ENCODE measurements at regions not wholly inside any gene's neighbourhood (a gene's known extent, or its start where the extent isn't known, plus 50 kb on each side); places are given as distances from the start of the nearest gene placed in this dataset.

DNA sequence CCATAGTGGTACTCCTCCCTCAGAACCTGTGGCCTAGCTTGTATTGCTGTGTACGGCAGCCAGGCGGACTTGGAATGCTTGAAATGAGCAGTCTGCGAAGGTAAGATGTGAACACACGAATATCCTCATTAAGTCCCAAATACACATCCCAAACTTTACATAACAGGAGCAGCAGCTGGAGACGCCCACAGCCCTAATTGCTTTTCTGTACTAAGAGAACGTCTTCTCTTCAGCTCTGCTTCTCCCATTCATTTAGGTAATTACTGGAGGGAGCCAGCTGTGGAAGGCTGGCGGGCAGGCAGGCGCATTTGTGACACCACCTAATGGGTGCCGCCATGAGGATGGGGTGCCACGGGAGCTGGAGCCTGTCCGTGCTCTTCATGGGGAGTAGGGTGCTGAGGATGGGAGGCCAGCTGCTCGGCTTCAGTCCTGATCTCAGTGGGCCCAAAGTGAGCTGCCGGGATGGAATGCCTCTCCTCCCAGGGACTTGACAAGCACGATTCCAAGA, 66.6 kb upstream of the POU3F1 start:
- Histone ChIP-seq H3K36me3 (ENCODE audit: control insufficient read depth in 2 of 2, extremely low read depth in 1 of 2, insufficient read depth in 2 of 2, low read length in 2 of 2) (no peaks in the 10 kb centered on the region), H4K20me1 (replicated peaks; ENCODE audit: control insufficient read depth, extremely low read depth, insufficient read depth, low read length) (no peaks in the 10 kb centered on the region), H3K9me3 (replicated peaks; ENCODE audit: control insufficient read depth, insufficient read depth, low read length) (no peaks in the 10 kb centered on the region), H3K27ac (ENCODE audit: insufficient read depth, low read depth, low read length) (no peak overlapping the region), H3K4me1 (ENCODE audit: control insufficient read depth, extremely low read depth, insufficient read depth, low read length) (peaks cover 11% of the 10 kb centered on the region), H3K27me3 (ENCODE audit: control insufficient read depth in 2 of 2, insufficient read depth in 2 of 2, low read length in 2 of 2) (peaks cover 0 to 4% of the 10 kb centered on the region in 2 experiments), H3K4me2 (ENCODE audit: insufficient read depth, low read length) (no peak overlapping the region), H3K79me2 (ENCODE audit: control insufficient read depth, insufficient read depth, low read length) (no peaks in the 10 kb centered on the region), H3K4me3 (replicated peaks in 1 of 3; ENCODE audit: insufficient read depth in 1 of 3, low read depth in 1 of 3, low read length in 3 of 3) (no peak overlapping the region), H3K9ac (replicated peaks; ENCODE audit: extremely low read depth, insufficient read depth, low read length) (no peak overlapping the region), H3K9me1 (replicated peaks; ENCODE audit: control insufficient read depth, extremely low read depth, insufficient read depth, low read length) (no peaks in the 10 kb centered on the region), H2AFZ (ENCODE audit: low read depth, low read length) (no peak overlapping the region)
- no peak for FAIRE-seq
- CTCF ChIA-PET, result no interaction called here
- no peak for DNase-seq (ENCODE audit: low read depth, low spot score)
- intact Hi-C loops (cut with micrococcal nuclease) (loop anchor here (10.0 kb wide), 1 partner anchor 722 kb away; no protein-coding TSS in a partner anchor), dilution Hi-C loops (cut with MboI; ENCODE audit: extremely low pct_ligation_motif_present, low sequenced_read_pairs) (no loop called here)
- POLR2A ChIA-PET, result no interaction called here
- BruUV-seq (replicated peaks), result no TSS peak
- TF ChIP-seq, protein P1, sequence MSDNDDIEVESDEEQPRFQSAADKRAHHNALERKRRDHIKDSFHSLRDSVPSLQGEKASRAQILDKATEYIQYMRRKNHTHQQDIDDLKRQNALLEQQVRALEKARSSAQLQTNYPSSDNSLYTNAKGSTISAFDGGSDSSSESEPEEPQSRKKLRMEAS (IDR thresholded peaks at IDR 0.05; ENCODE audit: insufficient read depth, insufficient read length), result no peak
- TF ChIP-seq, protein P2, sequence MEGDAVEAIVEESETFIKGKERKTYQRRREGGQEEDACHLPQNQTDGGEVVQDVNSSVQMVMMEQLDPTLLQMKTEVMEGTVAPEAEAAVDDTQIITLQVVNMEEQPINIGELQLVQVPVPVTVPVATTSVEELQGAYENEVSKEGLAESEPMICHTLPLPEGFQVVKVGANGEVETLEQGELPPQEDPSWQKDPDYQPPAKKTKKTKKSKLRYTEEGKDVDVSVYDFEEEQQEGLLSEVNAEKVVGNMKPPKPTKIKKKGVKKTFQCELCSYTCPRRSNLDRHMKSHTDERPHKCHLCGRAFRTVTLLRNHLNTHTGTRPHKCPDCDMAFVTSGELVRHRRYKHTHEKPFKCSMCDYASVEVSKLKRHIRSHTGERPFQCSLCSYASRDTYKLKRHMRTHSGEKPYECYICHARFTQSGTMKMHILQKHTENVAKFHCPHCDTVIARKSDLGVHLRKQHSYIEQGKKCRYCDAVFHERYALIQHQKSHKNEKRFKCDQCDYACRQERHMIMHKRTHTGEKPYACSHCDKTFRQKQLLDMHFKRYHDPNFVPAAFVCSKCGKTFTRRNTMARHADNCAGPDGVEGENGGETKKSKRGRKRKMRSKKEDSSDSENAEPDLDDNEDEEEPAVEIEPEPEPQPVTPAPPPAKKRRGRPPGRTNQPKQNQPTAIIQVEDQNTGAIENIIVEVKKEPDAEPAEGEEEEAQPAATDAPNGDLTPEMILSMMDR (IDR thresholded peaks at IDR 0.05; ENCODE audit: extremely low read depth in 1 of 2, insufficient read depth in 1 of 2, low read depth in 1 of 2, low read length in 2 of 2), result no peak
- no peak for TF ChIP-seq POLR2AphosphoS5 (IDR thresholded peaks at IDR 0.05; ENCODE audit: insufficient read depth, low read depth, low read length)
- no peak for TF ChIP-seq POLR2A (IDR thresholded peaks at IDR 0.05; ENCODE audit: low read depth, low read length)
- TF ChIP-seq JUN (IDR thresholded peaks at IDR 0.05; ENCODE audit: borderline replicate concordance, insufficient read depth, insufficient read length, low read depth), result no peak
- no peak for TF ChIP-seq EZH2 (IDR thresholded peaks at IDR 0.05; ENCODE audit: borderline replicate concordance, low read depth, low read length, severe bottlenecking)
- no peak for TF ChIP-seq MYC (IDR thresholded peaks at IDR 0.05; ENCODE audit: low read depth, low read length)
- TF ChIP-seq FOS (IDR thresholded peaks at IDR 0.05; ENCODE audit: borderline replicate concordance, insufficient read depth, low read length), result no peak
- TF ChIP-seq GATA2 (IDR thresholded peaks at IDR 0.05; ENCODE audit: insufficient read depth, insufficient read length, low read depth, low read length), result no peak
